ENCODE measurements at regions not wholly inside any gene's neighbourhood (a gene's known extent, or its start where the extent isn't known, plus 50 kb on each side); places are given as distances from the start of the nearest gene placed in this dataset.

GRCh38 chr4:104915864-104916263 lies 230.8 kb upstream of the TET2 start:
- H3K36me3 ChIP-seq (ENCODE audit: control insufficient read depth in 2 of 2, extremely low read depth in 1 of 2, insufficient read depth in 2 of 2, low read length in 2 of 2) = no peaks in the 10 kb centered on the region
- DNase-seq (ENCODE audit: low read depth, low spot score) (no peak), FAIRE-seq (no peak)
- H3K9ac ChIP-seq (replicated peaks; ENCODE audit: extremely low read depth, insufficient read depth, low read length) = no peak overlapping the region
- H4K20me1 ChIP-seq (replicated peaks; ENCODE audit: control insufficient read depth, extremely low read depth, insufficient read depth, low read length) = no peaks in the 10 kb centered on the region
- no peak overlapping the region for H3K27ac ChIP-seq (ENCODE audit: insufficient read depth, low read depth, low read length)
- dilution Hi-C loops (cut with MboI; ENCODE audit: extremely low pct_ligation_motif_present, low sequenced_read_pairs) (no loop called here), intact Hi-C loops (cut with micrococcal nuclease) (no loop called here)
- TF ChIP-seq POLR2A (IDR thresholded peaks at IDR 0.05; ENCODE audit: low read depth, low read length) (no peak), FOS (IDR thresholded peaks at IDR 0.05; ENCODE audit: borderline replicate concordance, insufficient read depth, low read length) (no peak), MAX (IDR thresholded peaks at IDR 0.05; ENCODE audit: insufficient read depth, insufficient read length) (no peak), GATA2 (IDR thresholded peaks at IDR 0.05; ENCODE audit: insufficient read depth, insufficient read length, low read depth, low read length) (no peak), MYC (IDR thresholded peaks at IDR 0.05; ENCODE audit: low read depth, low read length) (no peak), JUN (IDR thresholded peaks at IDR 0.05; ENCODE audit: borderline replicate concordance, insufficient read depth, insufficient read length, low read depth) (no peak), EZH2 (IDR thresholded peaks at IDR 0.05; ENCODE audit: borderline replicate concordance, low read depth, low read length, severe bottlenecking) (no peak), POLR2AphosphoS5 (IDR thresholded peaks at IDR 0.05; ENCODE audit: insufficient read depth, low read depth, low read length) (no peak), CTCF (IDR thresholded peaks at IDR 0.05; ENCODE audit: extremely low read depth in 1 of 2, insufficient read depth in 1 of 2, low read depth in 1 of 2, low read length in 2 of 2) (no peak)
- BruUV-seq (replicated peaks) = no TSS peak
- H3K9me1 ChIP-seq (replicated peaks; ENCODE audit: control insufficient read depth, extremely low read depth, insufficient read depth, low read length) = no peaks in the 10 kb centered on the region
- ChIA-PET POLR2A (no interaction called here), CTCF (no interaction called here)
- no peak overlapping the region for H2AFZ ChIP-seq (ENCODE audit: low read depth, low read length)
- no peaks in the 10 kb centered on the region for H3K4me1 ChIP-seq (ENCODE audit: control insufficient read depth, extremely low read depth, insufficient read depth, low read length)
- no peaks in the 10 kb centered on the region for H3K79me2 ChIP-seq (ENCODE audit: control insufficient read depth, insufficient read depth, low read length)
- no peak overlapping the region for H3K4me3 ChIP-seq (replicated peaks in 1 of 3; ENCODE audit: insufficient read depth in 1 of 3, low read depth in 1 of 3, low read length in 3 of 3)
- no peaks in the 10 kb centered on the region for H3K27me3 ChIP-seq (ENCODE audit: control insufficient read depth in 2 of 2, insufficient read depth in 2 of 2, low read length in 2 of 2)
- H3K9me3 ChIP-seq (replicated peaks; ENCODE audit: control insufficient read depth, insufficient read depth, low read length) = no peaks in the 10 kb centered on the region
- no peak overlapping the region for H3K4me2 ChIP-seq (ENCODE audit: insufficient read depth, low read length)

Data from endothelial cell of umbilical vein (primary cell).